ENCODE measurements at regions not wholly inside any gene's neighbourhood (a gene's known extent, or its start where the extent isn't known, plus 50 kb on each side); places are given as distances from the start of the nearest gene placed in this dataset.

DNA sequence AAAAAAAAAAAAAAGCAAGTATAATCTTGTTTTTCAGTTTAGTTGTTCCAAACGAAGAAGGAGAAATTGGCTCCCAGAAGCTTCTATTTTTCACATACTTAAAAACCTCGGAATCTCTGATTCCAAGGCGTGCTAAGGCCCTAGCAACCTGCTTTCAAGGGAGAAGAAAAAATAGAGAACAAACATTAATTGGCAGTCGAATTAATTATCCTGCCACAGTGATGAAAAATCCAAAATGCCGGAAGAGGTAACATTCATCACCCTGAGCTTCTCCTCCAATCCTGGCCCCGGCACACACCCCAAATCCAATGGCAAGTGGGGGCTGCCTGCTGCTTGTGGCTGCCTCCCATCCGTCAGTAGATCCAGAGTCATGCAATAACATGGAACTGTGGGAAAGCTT lies 250.2 kb upstream of the CHAC2 start:
- Histone ChIP-seq H3K4me2 (ENCODE audit: low read length) (no peak overlapping the region), H3K36me3 (ENCODE audit: control insufficient read depth, insufficient read depth, low read length) (no peaks in the 10 kb centered on the region), H2AFZ (no peak overlapping the region), H3K27ac (no peak overlapping the region), H3K4me1 (no peaks in the 10 kb centered on the region), H3K9ac (no peak overlapping the region), H3K79me2 (no peaks in the 10 kb centered on the region), H3K9me3 (ENCODE audit: control insufficient read depth, low read length) (no peaks in the 10 kb centered on the region), H3K27me3 (ENCODE audit: control insufficient read depth, insufficient read depth, low read length) (no peaks in the 10 kb centered on the region), H3K4me3 (ENCODE audit: low read depth, low read length) (no peak overlapping the region)
- TF ChIP-seq, protein P1, sequence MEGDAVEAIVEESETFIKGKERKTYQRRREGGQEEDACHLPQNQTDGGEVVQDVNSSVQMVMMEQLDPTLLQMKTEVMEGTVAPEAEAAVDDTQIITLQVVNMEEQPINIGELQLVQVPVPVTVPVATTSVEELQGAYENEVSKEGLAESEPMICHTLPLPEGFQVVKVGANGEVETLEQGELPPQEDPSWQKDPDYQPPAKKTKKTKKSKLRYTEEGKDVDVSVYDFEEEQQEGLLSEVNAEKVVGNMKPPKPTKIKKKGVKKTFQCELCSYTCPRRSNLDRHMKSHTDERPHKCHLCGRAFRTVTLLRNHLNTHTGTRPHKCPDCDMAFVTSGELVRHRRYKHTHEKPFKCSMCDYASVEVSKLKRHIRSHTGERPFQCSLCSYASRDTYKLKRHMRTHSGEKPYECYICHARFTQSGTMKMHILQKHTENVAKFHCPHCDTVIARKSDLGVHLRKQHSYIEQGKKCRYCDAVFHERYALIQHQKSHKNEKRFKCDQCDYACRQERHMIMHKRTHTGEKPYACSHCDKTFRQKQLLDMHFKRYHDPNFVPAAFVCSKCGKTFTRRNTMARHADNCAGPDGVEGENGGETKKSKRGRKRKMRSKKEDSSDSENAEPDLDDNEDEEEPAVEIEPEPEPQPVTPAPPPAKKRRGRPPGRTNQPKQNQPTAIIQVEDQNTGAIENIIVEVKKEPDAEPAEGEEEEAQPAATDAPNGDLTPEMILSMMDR (IDR thresholded peaks at IDR 0.05): no peak

DNA sequence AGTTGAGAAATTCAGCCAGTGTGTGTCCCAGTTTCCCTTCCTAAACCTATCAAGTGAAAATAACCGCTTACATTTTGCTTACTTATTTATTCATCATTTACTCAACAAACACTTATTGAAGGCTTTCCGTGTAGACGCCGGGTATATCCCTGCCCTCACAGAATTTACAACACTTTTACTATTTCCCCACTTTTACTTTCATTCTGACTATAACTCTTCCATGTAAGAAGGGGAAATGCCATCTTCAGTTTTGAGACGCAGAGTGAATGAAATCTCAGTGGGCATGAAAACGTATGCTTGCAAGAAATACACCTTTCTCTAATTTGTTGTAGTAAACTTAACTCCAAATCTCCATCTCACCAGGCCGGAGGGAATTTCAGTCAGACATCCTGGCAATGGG lies 251.0 kb upstream of the CHAC2 start:
- no peaks in the 10 kb centered on the region for H3K9me3 ChIP-seq (ENCODE audit: control insufficient read depth, low read length)
- H3K79me2 ChIP-seq: no peaks in the 10 kb centered on the region
- no peak overlapping the region for H3K9ac ChIP-seq
- no peak overlapping the region for H3K4me2 ChIP-seq (ENCODE audit: low read length)
- no peak overlapping the region for H3K4me3 ChIP-seq (ENCODE audit: low read depth, low read length)
- TF ChIP-seq, protein P1 (IDR thresholded peaks at IDR 0.05): no peak
- no peaks in the 10 kb centered on the region for H3K4me1 ChIP-seq
- H3K27me3 ChIP-seq (ENCODE audit: control insufficient read depth, insufficient read depth, low read length): no peaks in the 10 kb centered on the region
- no peaks in the 10 kb centered on the region for H3K36me3 ChIP-seq (ENCODE audit: control insufficient read depth, insufficient read depth, low read length)
- no peak overlapping the region for H2AFZ ChIP-seq
- no peak overlapping the region for H3K27ac ChIP-seq

DNA sequence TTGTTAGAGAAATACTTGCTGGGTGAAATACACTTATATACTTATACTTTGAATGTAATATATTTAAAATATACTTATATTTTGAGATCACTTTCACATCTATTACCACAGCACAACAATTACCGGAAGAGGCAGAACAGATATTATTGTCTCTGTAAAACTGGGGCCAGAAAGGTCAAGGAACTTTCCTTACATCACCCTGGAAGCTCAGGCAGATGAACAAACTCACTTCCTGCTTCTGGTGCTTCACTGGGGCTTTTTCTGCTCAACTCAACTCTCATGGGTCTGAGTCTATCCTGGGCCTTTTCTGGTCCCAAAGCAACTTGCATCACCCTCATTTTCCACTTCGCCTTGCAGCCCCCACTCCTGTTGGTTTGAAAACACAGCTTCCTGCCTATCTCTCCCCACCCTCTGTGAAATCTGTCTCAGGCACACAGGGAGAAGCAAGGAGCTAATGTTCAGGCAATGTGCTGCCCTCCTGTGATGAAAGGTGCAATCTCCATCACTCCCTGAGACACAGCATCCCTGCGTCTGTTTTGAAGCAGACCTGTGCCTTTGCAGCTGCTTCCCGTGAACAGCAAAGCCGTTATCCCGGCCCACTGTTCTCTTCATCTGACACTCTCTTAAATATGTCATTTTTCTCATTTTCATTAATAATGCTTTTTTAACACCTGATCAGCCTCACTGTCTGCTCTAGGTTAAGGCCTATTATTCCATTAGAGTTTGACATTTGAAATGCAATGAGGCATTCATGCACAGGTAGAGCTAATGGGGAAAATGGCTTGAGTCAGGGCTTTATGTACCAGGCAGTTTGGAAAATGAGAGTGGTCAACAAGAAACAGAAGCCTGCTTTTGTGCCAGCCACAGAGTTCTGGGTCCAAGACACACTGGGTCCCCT lies 251.9 kb upstream of the CHAC2 start:
- Histone ChIP-seq H3K9ac (no peak overlapping the region), H2AFZ (no peak overlapping the region), H3K9me3 (ENCODE audit: control insufficient read depth, low read length) (no peaks in the 10 kb centered on the region), H3K27me3 (ENCODE audit: control insufficient read depth, insufficient read depth, low read length) (no peaks in the 10 kb centered on the region), H3K4me2 (ENCODE audit: low read length) (no peak overlapping the region), H3K36me3 (ENCODE audit: control insufficient read depth, insufficient read depth, low read length) (no peaks in the 10 kb centered on the region), H3K4me3 (ENCODE audit: low read depth, low read length) (no peak overlapping the region), H3K79me2 (no peaks in the 10 kb centered on the region), H3K27ac (no peak overlapping the region), H3K4me1 (no peaks in the 10 kb centered on the region)
- TF ChIP-seq, protein P1 (IDR thresholded peaks at IDR 0.05): no peak

DNA sequence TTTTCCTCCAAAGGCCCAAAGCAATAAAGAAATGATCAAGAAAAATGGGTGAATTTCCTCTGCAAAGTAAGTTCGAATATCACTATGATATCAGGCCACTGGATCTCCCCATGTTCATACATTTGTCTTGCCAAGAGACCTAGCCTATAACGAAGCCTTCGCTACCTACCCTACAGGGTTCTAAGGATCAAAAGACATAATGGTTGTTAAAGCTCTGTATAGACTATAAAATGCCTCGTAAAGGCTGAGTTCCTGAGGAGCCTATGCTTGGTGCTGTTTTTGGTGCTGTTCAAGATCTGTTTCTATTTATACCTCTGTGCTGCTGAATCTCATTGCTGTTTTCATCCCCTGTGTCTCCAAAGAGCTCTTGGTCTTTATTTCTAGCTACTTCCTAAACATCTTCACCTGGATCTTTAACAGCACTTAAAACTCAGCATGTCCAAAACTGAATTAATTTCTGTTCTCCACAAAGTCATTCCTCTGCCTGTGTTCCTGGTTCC lies 254.4 kb upstream of the CHAC2 start:
- H3K4me1 ChIP-seq: no peaks in the 10 kb centered on the region
- no peak overlapping the region for H3K27ac ChIP-seq
- no peaks in the 10 kb centered on the region for H3K36me3 ChIP-seq (ENCODE audit: control insufficient read depth, insufficient read depth, low read length)
- no peaks in the 10 kb centered on the region for H3K79me2 ChIP-seq
- no peak overlapping the region for H3K4me2 ChIP-seq (ENCODE audit: low read length)
- no peak overlapping the region for H2AFZ ChIP-seq
- no peaks in the 10 kb centered on the region for H3K9me3 ChIP-seq (ENCODE audit: control insufficient read depth, low read length)
- TF ChIP-seq, protein P1 (IDR thresholded peaks at IDR 0.05): no peak
- H3K9ac ChIP-seq: no peak overlapping the region
- no peak overlapping the region for H3K4me3 ChIP-seq (ENCODE audit: low read depth, low read length)
- H3K27me3 ChIP-seq (ENCODE audit: control insufficient read depth, insufficient read depth, low read length): no peaks in the 10 kb centered on the region

Measured in parathyroid adenoma (tissue), 2 donors.